HG03060 (cell line): ENCODE measurements at regions not wholly inside any gene's neighbourhood (a gene's known extent, or its start where the extent isn't known, plus 50 kb on each side); places are given as distances from the start of the nearest gene placed in this dataset.

Experiments
- ATAC-seq: cut with Tn5 transposase; IDR thresholded peaks from one replicate; pipeline ENCODE4 v1.9.1; 2021; ENCODE audit warnings: low read depth, moderate number of reproducible peaks; ENCODE audit not compliant: unreplicated experiment

DNA sequence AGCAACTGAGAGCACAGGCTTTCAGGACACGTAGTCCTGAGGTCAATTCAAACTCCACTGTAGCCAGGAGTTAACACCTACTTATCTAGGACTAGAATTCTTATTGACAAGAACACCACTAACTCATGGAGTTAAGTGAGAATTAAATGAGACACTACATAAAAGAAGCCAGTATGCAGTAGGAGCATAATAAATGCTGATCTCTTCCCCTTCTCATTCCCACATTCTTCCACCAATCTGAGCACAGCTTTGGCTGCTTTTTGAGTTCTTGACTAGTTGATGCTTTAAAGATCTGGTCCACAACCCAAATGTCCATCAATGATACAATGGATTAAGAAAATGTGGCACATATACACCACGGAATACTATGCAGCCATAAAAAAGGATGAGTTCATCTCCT is 55.2 kb downstream of the TTC32 start:
- no peak for ATAC-seq

DNA sequence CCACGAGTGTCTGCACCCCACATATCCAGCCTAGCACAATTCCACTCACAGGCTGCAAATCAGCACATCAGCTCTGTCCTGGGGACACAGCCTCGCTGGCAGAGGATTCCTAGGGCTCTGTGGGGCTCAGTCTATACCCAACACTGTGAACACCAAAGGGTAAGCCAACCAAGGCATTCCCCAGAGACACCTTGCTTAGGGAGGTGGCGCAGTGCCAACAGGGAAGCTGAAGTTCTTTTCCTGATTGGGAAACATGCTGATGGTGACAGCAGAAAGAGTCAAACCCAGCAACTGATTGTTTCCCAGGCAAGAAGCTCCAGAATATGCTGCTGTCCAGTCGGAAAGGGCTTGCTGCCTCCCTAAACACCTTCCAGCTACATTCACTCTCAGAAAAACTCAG is 55.8 kb downstream of the TTC32 start:
- ATAC-seq: no peak

DNA sequence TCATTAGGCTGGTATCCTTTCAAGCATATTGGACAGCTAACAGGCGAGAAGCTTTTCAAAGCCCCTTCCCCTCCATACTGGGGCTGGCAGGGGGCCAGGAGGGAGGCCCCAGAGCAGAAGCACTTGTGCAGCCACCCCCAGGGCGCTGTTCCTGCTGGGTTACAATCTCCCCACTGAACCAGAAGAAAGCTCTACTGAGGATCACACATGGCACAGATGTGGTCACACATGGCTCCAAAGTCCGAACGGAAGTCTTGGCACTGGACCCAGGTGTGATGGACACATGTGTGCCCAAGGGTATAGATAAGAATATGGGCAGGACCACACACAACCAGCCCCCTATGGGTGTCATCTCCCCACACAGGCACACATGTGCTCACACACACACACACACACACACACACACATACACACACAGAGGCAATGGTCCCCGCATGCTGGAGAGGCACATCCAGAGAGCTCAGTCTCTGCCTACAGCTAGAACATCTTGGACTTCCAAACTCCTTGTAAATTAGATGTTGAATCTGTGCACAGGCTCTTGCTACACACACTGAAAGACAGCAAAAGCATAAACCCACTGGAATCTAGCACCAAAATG is 56.4 kb downstream of the TTC32 start:
- ATAC-seq: no peak

DNA sequence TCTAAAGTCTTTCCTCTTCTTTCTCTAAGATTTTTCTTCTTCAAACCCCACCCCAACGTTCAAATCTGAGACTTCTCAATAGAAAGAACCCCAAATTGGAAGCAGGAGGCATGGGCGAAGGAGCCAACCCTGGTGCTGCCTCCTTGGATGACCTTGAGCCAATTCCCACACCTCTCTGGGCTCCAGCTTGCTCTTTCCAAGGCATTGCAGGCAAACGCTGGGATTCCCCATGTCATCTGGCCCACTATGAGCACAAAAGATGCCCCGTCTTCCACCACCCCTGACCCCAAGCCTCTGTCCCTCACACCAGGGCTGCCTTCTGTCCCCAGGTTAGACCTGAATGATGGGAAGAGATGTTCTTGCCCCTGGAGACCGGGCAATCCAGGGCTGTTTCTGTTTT is 57.0 kb downstream of the TTC32 start:
- ATAC-seq: no peak

DNA sequence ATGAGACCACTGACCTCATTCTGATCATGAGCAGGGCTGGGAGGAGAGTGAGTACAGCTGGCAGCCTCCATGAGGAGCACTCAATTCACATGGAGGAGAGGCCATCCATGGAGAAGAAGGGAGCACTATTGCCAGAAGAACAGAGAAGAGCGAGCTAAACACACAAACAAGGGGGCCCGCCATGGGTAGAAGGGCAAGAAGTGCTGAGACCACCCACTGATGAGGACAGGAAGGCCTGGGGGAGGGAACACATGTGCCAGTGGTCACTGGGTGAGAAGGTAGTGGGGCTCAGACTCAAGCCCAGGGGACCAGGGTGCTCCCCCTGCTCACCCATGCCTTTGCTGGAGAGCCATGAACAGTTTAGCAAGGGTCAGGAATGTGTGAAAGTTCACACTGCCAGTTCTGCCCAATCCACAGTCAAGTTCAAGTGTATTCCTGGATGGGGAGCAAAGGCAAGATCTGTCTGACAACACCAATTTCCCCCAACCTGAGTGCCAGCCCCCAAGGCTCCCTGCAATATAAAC is 57.7 kb downstream of the TTC32 start:
- ATAC-seq: no peak

DNA sequence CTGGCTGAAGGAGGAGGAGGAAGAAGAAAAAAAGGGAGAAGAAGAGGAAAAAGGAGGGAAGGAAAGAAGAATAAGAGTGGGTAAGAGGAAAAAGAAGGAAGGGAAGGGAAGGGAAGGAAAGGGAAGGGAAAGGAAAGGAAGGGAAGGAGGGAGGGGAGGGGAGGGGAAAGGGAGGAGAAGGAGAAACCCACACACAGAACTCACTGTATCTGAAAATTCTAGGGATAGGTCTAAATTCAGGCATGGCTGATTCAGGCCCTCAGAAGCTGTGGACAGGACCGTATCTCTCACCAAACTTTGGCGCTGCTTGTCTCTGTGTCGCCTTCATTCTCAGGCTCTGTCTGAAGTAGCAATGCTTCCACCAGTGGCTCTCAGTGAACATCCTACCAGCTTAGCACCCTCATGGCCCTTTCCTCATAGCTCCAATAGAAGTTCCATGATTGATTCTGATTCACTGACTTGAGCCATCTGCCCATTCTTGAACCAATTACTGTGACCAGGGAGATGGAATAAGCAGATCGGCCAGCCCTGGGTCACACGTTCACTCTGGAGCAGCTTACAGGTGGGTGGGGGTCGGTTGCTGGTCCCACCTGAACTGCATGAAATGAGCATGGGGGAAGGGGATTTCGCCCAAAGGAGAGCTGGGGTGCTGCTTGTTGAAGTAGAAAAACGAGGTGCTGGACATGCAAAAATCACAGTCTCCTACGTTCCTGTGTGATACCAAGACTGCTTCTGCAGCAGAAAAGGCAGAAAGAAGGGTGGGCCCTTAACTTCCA is 59.7 kb downstream of the TTC32 start:
- no peak for ATAC-seq

DNA sequence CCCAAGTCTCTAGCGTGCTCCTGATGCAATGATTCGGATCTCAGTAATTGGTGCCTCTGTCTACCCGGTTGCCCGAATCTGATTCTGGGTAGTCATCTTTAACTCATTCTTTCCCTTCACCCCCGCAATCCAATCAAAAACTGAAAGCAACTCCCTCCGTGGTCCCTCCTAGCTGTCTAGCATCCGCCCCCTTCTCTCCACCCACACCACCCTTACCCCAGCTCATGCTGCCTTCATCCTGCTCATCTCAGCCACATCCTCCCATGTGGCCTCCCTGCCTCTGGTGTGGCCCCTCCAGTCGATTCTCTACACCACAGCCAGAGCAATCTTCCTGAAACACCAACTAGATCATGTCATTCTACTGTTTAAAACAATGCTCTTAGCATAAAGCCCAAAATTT is 62.3 kb downstream of the TTC32 start:
- no peak for ATAC-seq

DNA sequence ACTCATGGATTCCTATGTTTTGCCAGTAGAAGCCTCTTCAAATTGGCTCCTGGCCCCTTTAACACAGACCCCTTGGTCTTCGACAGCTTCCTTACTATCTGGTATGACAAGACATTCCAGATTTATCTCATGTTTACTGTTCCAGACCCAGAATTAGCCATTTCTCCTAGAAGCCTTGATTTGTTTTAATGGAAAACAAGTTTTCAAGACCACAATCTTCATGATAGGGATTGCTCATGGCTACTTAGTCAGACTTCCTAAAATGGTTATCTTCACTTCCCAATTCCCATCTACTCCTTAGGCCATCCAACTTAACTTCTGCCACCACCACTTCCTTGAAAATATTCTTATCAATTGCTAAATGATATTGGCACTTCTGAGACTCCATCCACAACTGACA is 63.2 kb downstream of the TTC32 start:
- ATAC-seq: no peak

DNA sequence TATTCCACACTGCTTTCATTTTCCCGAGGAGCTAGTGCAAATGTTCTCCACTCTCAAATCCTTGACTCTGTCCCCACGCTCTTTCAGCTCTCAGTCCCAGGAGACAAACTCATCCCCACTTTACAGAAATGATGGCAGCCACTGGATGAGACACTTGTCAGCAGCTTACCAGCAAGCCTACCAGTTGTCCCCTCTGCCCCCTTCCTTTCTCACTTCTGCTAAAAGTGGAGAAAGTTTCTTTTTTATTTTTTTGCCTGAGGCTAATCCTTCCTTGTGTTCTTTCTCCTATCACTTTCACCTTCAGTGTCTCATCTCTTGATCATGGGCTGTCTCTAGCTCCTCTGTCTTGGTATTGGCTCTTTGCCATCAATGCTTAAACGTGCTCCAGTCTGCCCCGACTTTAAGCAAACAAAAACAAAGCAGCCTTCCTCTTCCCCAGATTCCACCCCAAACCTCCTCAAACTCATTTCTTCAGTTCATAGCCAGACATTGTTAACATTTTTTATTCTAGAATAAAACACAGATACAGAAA is 64.5 kb downstream of the TTC32 start:
- no peak for ATAC-seq

DNA sequence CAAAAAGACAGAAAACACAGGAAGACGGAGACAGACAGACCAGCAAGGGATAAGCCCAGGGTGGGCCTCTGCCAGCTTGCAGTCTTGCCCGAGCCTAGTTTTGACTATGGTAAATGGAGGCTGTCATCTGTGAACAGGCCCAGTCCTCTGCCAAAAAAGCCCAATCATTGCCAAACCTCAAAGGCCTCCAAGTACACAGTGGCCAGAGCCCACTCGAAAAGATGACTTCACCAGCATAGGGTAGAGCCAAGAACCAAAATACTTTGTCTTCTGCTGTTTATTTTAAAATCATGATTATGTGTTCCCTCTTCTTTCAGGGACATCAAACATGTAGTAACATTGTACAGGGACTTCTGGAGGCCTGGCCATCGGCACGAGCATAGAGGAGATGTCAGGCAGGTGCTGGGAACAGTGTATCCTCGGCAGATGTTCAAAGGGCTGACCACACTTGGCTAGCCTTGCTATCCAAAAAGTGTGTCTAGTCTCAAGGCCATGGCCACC is 66.0 kb downstream of the TTC32 start:
- ATAC-seq: no peak

DNA sequence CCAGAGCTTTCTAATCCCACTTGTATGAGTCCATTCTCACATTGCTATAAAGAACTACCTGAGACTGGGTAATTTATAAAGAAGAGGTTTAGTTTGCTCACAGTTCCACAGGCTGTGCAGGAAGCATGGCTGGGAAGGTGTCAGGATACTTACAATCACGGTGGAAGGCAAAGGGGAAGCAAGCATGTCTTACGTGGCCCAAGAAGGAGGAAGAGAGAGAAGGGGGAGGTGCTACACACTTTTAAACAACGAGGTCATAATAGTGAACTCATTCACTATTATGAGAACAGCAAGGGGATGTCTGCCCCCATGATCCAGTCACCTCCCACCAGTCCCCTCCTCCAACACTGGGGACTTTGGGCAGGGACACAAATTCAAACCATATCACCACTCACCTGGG is 67.8 kb downstream of the TTC32 start:
- ATAC-seq: no peak

DNA sequence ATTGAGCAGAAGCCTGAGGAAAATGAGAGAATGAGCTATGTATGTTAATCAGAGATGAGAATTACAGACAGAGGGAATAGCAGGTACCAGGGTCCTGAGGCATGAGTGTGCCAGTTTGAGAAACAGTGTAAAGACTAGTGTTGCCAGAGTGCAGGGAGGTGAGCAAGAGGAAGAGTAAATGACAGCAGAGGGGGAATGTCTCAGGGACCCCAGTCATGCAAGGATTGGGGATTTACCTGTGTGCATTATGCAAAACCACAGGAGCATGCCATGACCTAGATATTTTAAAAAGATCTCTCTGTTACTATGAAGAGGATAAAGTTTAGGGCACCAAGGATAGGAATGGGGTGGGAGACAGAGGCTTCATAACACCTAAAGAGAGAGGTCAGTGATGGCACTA is 72.1 kb downstream of the TTC32 start:
- no peak for ATAC-seq

DNA sequence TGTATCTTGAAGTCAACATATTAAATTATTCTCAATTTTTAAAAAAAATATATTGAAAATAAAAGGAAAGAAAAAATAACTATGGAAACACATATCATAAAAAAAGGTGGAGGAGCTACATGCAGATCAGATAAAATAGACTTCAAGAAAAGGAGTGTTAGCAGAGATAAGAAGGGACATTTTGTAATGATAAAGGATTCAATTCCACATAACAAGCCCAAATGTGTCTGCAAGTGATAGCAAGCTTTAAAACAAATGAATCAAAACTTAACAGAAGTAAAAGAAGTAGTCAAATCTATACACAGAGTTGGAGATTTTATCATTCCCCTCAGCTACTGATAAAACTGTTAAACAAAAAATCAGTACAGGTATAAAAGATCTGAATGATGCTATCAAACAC is 74.9 kb downstream of the TTC32 start:
- no peak for ATAC-seq

DNA sequence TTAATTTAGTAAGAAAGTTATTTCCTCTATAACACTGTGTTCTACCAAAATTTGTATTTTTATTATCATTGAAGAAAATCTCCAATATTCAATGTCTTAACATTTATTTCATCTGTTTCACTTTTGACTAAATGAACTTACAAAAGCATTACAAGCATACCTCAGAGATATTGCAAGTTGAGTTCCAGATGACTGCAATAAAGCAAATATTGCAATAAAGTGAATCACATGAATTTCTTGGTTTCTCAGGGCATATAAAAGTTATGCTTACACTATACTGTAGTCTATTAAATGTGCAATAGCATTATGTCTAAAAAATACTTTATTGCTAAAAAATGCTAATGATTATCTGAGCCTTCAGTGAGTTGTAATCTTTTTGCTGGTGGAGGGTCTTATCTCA is 78.3 kb downstream of the TTC32 start:
- no peak for ATAC-seq

DNA sequence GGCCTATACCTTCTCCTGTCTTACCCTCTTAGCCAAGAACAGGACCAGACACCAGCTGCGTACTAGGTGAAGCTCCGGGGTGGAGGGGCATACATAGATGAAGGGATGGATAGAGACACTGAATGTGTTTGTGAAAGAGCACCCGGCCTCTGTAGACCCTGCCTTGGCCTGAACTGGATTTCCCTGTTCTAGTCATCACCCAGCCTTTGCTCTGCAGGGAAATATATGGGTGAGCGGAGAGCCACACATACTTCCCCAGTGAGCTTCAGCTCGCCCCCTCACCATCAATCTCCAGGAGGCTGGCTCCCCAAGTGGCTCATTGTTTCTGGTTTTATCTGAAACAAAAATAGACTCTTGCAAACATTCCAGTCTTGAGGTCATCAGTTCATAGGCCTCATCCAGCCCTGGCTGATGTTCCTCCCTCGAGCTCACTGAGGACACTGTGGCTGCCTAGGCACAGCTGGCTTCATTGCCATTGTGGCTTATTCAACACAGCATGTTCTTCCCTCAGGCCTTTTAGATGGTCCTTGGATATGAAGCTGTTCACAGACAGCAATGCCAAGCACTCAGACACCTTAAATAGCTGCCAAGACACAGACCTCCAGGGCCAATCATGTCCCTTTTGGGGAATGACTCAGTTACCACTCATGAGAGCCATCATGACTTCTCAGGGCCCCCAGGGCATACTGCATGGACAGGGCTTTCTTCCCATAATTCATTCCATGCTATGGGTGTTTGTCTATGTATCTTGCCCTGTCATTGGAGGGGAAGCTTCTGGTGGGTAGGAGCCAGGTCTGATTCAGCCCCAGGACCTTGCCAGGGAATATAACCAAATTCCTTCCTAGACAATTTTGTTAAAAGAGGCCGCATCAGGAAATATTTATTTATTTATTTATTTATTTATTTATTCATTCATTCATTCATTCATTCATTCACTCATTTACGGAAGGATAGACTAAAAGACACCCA is 82.4 kb downstream of the TTC32 start:
- ATAC-seq: no peak

DNA sequence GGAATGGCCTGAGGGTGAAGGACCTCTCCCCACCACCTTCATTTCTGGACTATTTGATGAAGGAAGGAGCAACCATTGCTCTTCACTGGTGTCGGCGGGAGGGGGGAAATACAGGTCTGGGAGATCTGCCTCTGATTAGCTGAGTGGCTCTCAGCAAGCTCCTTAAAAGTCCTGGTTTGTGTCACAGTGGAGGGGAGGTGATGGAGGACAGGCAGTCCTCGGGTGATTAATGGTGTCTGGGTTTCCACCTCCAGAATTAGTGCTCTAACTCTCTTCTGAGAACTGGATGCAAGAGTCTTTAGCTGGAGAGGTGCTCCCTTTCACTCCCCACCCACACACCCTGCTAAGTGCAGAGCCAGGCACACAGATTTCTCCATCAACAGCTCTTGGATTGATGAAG is 83.2 kb downstream of the TTC32 start:
- no peak for ATAC-seq

DNA sequence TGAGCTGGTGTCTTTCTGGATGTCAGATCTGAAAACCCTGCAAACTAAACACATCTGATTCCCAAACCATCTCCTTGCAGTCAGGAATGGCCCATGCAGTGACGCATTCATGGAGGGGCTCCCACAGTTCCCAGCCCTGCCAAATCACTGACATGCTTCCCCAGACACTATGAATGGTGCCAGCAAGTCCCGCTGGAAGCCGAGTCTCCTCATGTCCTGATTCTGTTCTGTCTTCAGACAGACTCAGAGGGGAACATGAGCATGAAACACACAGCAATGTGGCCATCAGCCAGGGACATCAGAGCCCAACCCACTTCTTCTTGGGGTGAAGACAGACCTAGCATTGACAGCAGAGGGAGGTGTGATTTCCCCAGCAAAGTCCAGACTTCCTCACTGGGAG is 83.7 kb downstream of the TTC32 start:
- no peak for ATAC-seq

DNA sequence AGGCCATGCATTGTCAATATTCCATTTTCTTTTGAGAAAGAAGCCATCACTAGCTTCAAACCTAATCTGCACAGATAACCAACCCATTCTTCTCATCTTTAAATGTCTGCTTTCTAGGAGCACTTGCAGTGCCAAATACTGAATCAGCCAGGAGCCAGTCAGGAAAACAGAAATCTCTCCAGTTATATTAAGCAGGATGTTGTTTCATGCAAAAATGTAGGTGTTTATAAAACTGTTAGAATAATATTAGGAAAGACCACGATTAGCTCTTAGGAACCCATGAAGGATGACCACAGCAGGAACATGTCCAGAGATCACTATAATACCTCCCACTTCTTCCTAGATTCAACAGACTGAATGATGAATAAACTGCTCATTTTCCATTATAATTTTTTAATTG is 86.0 kb downstream of the TTC32 start:
- ATAC-seq: no peak

DNA sequence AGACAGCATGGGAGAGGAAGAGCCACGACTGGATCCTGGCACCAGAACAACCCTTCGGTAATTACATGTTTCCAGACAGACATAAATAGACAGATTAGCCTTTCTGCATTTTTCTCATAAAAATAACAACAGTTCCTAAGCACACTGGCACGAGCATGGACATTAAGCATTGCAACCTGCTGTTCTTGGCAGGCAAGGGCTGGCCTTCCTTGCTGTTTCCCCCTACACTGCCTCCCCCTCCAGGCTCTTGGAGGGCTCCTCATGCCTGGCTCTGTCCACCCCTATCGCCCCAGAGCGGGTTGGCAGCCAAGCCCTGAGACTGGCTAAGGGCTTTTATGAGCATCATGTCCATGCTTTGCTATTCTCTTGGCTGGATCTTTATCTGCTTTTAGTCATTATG is 89.6 kb downstream of the TTC32 start:
- ATAC-seq: no peak

DNA sequence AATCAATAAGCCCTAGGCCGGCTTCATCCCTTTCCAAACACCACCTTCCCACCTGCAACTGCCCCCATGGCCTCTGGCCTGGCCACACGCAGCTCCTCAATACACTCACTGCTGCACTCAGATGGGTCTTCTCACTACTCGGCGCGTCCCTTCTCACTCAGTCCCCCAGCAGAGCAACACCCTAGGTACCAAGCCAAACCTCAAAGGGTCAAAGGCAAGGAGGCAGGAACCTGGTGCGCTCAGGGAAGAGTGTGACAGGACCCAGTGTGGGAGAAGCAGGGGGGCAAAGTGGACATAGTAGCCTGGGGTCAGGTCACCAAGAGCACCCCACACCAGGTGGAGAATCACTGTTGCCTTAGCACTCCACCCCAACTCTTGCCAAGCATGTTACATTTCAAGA is 90.6 kb downstream of the TTC32 start:
- ATAC-seq: no peak

DNA sequence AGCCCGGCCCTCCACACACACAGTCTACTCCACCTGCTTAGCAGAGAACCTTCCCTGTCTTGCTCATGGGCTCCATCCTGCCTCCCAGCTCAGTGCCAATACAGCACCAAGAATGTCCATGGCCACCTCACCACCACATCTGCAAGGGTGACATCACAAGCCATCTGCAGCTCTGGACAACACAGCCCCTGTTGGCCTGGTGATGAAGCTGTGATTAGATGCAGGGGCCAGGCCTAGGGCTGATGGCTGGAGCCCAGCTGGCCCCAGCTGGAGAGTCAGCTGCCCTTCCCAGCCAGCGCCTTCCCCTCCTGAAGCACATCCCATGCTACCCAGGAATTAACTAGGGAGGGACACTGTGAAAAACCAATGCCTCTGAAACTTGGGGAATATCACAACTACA is 91.1 kb downstream of the TTC32 start:
- ATAC-seq: no peak
